SH-SY5Y (cell line): ENCODE measurements at regions not wholly inside any gene's neighbourhood (a gene's known extent, or its start where the extent isn't known, plus 50 kb on each side); places are given as distances from the start of the nearest gene placed in this dataset.

Experiments used
- GATA2 ChIP-seq: IDR thresholded peaks from 2 replicates; pipeline ENCODE4 v1.6.1; 2011; ENCODE audit warnings: mild to moderate bottlenecking, low read depth, low read length
- GATA3 ChIP-seq: IDR thresholded peaks from 2 replicates; pipeline ENCODE4 v1.6.1; 2011; ENCODE audit warnings: low read depth, mild to moderate bottlenecking, low read length, moderate library complexity

DNA sequence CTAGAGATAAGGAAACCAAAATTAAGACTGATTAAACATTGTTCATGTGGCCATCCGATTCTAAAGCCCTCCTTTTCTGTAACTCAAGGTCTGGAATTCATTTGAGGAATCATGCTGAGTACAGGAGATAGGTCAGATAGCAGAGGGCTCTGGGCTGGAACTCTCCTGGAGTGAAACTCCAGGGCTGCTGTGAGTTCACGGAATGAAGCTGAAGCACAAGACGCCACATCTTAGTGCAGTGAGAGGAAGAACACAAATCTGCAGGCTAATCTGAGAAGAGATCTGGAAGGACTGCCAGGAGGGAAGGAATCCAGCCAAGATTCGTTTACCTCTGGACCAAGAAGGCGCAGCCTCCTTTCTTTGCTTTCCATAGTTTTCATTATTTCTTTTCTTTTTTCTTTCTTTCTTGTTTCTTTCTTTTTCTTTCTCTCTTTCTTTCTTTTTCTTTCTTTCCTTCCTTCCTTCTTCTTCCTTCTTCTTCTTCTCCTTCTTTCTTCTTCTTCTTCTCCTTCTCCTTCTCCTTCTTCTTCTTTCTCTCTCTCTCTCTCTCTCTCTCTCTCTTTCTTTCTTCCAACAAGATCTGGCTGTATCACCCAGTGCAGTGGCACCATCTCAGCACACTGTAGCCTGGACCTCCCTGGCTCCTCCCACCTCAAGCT is 74.8 kb upstream of the ATP1B1 start:
- TF ChIP-seq GATA2 (peak; percentile 54), GATA3 (peak; percentile 40)
